ENCODE measurements at regions not wholly inside any gene's neighbourhood (a gene's known extent, or its start where the extent isn't known, plus 50 kb on each side); places are given as distances from the start of the nearest gene placed in this dataset.
A peak's percentile ranks its signal among the peaks of the same experiment; 100 is the strongest.

DNA sequence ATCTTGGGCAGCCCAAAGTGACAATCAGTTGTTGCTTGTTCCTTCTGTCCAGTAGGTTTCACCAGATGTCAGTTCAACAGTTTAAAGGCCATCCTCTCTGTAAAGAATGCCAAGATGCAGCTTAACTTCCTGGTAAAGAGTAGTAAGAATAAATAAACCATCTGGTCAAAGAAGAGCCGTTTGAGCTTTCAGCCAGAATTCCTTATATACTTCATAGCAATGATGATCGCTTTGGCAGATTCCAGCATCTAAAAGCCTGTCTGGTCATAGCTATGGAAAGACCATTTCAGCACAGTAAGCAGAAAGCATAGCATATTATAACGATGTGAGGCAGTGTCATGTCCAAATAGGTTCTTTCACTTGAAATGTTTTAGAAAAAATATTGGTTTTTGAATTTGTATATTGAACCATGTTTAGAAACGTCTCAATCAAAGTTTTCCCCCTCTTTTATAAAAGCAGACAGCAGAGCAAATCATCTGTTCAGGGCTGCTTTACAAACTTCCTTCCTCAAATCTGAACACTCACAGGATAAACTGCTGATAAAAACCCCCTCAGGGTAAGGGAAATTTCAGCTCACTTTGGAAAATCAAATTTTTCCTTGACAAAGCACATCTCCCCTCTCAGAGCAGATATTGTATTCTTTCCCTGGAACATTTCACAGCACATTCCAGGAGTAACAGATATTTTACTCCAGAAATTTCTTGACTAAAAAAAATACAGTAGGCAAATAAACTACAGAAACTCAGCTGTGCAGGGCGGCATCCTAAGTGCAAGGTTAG lies 184.1 kb downstream of the NOC3L start:
- ATAC-seq (ENCODE audit: low FRiP score), result no peak
- no peak for DNase-seq (ENCODE audit: low spot score)
- no peak for TF ChIP-seq CTCF (IDR thresholded peaks at IDR 0.05)

DNA sequence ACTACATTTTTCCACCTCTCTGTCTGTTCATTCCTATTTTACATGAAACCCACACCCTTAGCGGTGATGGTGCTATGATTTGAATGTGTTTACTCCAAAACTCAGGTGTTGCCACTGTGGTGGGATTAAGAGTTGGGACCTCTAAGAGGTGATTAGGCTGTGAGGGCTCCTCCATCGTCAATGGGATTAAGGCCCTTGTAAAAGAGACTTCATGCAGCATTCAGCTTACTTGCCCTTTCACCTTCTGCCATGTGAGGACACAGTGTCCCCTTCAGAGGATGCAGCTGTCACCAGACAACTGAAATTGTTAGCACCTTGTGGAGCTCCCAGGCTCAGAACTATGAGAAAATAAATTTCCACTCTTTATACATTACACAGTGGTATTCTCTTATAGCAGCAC lies 182.2 kb downstream of the NOC3L start:
- ATAC-seq (ENCODE audit: low FRiP score) (no peak), DNase-seq (ENCODE audit: low spot score) (no peak)
- no peak for TF ChIP-seq CTCF (IDR thresholded peaks at IDR 0.05)

DNA sequence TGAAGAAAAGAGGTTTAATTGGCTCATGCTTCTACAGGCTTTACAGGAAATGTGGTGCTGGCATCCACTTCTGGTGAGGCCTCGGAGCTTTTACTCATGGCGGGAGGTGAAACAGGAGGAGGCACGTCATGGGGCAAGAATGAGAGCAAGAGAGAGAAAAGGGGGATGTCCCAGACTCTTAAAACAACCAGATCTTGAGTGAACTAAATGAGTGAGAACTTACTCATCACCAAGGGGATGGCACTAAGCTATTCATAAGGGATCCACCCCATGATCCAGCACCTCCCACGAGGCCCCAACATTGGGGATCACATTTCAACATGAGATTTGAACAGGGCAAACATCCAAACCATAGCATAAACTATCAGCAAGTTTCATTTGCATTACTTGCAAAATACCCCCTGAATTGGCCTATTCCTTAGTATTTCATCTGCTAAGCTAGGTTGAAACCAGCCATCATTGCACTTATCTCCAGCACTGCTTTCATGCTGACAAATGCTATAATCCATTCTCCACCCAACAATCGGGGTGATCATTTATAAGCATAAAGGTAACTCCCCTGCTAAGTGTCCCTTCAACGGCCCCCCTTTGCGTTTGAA lies 179.0 kb downstream of the NOC3L start:
- ATAC-seq (ENCODE audit: low FRiP score) (peak; percentile 60), DNase-seq (ENCODE audit: low spot score) (no peak)
- no peak for TF ChIP-seq CTCF (IDR thresholded peaks at IDR 0.05)

DNA sequence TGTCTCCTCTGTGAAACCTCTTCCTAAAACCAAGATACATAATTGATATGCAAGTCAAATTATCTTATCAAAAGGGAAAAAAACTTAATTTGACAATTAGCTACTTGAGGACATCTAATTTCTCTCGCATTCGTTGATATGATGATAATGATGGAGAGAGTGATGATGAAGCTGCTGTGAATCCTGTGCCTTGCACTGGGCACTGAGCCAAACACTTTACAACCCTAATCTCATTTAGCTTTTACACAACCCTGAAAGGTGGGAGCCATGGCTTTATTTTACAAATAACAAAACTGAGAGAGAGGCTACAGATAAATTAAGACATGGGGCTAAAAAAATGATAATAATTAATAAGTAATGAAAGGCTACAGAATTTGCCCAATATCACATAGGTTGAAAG lies 176.0 kb downstream of the NOC3L start:
- no peak for DNase-seq (ENCODE audit: low spot score)
- TF ChIP-seq CTCF (IDR thresholded peaks at IDR 0.05), result no peak
- ATAC-seq (ENCODE audit: low FRiP score), result no peak

DNA sequence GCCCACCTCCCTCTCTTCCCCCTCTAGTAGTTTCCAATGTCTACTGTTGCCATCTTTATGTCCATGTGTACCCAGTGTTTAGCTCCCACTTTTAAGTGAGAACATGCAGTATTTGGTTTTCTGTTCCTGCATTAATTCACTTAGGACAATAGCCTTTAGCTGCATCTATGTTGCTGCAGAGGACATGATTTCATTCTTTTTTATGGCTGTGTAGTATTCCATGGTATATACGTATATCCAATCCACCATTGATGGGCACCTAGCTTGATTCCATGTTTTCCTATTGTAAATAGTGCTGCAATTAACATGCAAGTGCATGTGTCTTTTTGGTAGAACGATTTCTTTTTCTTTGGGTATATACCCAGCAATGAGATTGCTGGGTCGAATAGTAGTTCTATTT lies 170.4 kb downstream of the NOC3L start:
- TF ChIP-seq CTCF (IDR thresholded peaks at IDR 0.05), result no peak

DNA sequence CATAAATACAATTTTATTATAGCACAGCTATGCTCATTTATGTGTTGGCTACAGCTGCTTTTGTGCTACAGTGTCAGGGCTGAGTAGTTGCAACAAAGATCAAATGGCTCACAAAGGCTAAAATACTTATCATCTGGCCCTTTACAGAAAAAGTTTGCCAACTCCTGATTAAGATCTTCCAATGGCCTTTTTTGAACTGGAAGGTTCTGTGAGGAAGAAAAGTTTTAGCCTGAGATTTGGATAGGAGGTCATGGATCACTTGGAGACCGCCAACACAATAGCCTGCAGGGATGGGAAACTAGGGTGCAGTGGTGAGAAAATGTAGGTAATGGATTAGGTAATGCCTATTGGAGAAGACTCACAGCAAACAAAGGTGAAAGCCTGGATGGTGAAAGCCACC lies 169.8 kb downstream of the NOC3L start:
- ATAC-seq (ENCODE audit: low FRiP score), result peak; percentile 24
- TF ChIP-seq CTCF (IDR thresholded peaks at IDR 0.05), result no peak
- no peak for DNase-seq (ENCODE audit: low spot score)

More for the DNA sequence above, 170.4 kb downstream of the NOC3L start:
- DNase-seq (ENCODE audit: low spot score) (no peak), ATAC-seq (ENCODE audit: low FRiP score) (no peak)

- TF ChIP-seq CTCF (IDR thresholded peaks at IDR 0.05), result no peak
- no peak for DNase-seq (ENCODE audit: low spot score)
- no peak for ATAC-seq (ENCODE audit: low FRiP score)
Measured at GRCh38 chr10:94193466-94193924, 169.2 kb downstream of the NOC3L start.

Data from omental fat pad (tissue), 3 donors.